NCI-H748 (cell line): ENCODE measurements at regions not wholly inside any gene's neighbourhood (a gene's known extent, or its start where the extent isn't known, plus 50 kb on each side); places are given as distances from the start of the nearest gene placed in this dataset.
"Not testable (repeated sequence)": the region's sequence is repeated elsewhere in the genome, so short reads cannot be mapped to it uniquely, and the experiment has no call there.

ENCODE experiments used
- DNase-seq: peaks from one replicate; lab custom pipeline; 2025; ENCODE audit not compliant: unreplicated experiment; lab: John Stamatoyannopoulos, UW

GRCh38 chr1:177891809-177892208 is 78.0 kb downstream of the SEC16B start:
- no peak for DNase-seq

- no peak for DNase-seq
These were observed 79.4 kb downstream of the SEC16B start for GRCh38 chr1:177890479-177890878.

GRCh38 chr1:177884479-177885021 is 85.3 kb downstream of the SEC16B start:
- DNase-seq, result no peak

- no peak for DNase-seq
These were observed 86.3 kb downstream of the SEC16B start for GRCh38 chr1:177883581-177883980.

GRCh38 chr1:177880339-177880891 is 89.4 kb downstream of the SEC16B start:
- DNase-seq, result peak; percentile 45

- DNase-seq, result no peak
These were observed 92.8 kb downstream of the SEC16B start for GRCh38 chr1:177877086-177877485.

GRCh38 chr1:177873238-177873637 is 96.6 kb downstream of the SEC16B start:
- DNase-seq, result peak; percentile 29

GRCh38 chr1:177872308-177872900 is 97.5 kb downstream of the SEC16B start:
- DNase-seq, result peak; percentile 90

GRCh38 chr1:177871613-177872307 is 98.1 kb downstream of the SEC16B start:
- DNase-seq, result peak; percentile 29

GRCh38 chr1:177869586-177869985 is 100.3 kb downstream of the SEC16B start:
- DNase-seq, result no peak

GRCh38 chr1:177869011-177869410 is 100.8 kb downstream of the SEC16B start:
- DNase-seq, result not testable (repeated sequence)

- DNase-seq, result no peak
These were observed 104.1 kb downstream of the SEC16B start for GRCh38 chr1:177865807-177866206.

GRCh38 chr1:177864538-177865305 is 105.1 kb downstream of the SEC16B start:
- DNase-seq, result no peak

- no peak for DNase-seq
These were observed 106.1 kb downstream of the SEC16B start for GRCh38 chr1:177863796-177864195.

GRCh38 chr1:177862916-177863315 is 106.9 kb downstream of the SEC16B start:
- no peak for DNase-seq

GRCh38 chr1:177859572-177859971 is 110.3 kb downstream of the SEC16B start:
- no peak for DNase-seq

- peak; percentile 65 for DNase-seq
These were observed 111.5 kb downstream of the SEC16B start for GRCh38 chr1:177858332-177858821.

GRCh38 chr1:177857285-177857684 is 112.6 kb downstream of the SEC16B start:
- no peak for DNase-seq

GRCh38 chr1:177854951-177855350 is 114.9 kb downstream of the SEC16B start:
- no peak for DNase-seq

- DNase-seq, result no peak
These were observed 120.1 kb downstream of the SEC16B start for GRCh38 chr1:177849579-177850290.

- DNase-seq, result peak; percentile 6
These were observed 120.7 kb downstream of the SEC16B start for GRCh38 chr1:177849130-177849529.
